Lower leg skin (tissue), 3 donors: ENCODE measurements at regions not wholly inside any gene's neighbourhood (a gene's known extent, or its start where the extent isn't known, plus 50 kb on each side); places are given as distances from the start of the nearest gene placed in this dataset.

ENCODE experiments used
- POLR2A ChIP-seq, 2 donors: fragments of 450-650 bp; IDR thresholded peaks; one replicate each; pipeline ENCODE4 v1.6.1; 2016 to 2017; ENCODE audit warnings: antibody characterized with exemption in 2 of 2, mild to moderate bottlenecking in 1 of 2, moderate library complexity in 1 of 2
- TF ChIP-seq, protein P1 (sequence below), 3 donors: fragments of 450-650 bp; IDR thresholded peaks; one replicate each; pipeline ENCODE4 v1.5.1; 2016; ENCODE audit warnings: antibody characterized with exemption in 3 of 3, mild to moderate bottlenecking in 3 of 3, moderate library complexity in 2 of 3

- TF ChIP-seq POLR2A (IDR thresholded peaks at IDR 0.05) = no peak
- TF ChIP-seq, protein P1, sequence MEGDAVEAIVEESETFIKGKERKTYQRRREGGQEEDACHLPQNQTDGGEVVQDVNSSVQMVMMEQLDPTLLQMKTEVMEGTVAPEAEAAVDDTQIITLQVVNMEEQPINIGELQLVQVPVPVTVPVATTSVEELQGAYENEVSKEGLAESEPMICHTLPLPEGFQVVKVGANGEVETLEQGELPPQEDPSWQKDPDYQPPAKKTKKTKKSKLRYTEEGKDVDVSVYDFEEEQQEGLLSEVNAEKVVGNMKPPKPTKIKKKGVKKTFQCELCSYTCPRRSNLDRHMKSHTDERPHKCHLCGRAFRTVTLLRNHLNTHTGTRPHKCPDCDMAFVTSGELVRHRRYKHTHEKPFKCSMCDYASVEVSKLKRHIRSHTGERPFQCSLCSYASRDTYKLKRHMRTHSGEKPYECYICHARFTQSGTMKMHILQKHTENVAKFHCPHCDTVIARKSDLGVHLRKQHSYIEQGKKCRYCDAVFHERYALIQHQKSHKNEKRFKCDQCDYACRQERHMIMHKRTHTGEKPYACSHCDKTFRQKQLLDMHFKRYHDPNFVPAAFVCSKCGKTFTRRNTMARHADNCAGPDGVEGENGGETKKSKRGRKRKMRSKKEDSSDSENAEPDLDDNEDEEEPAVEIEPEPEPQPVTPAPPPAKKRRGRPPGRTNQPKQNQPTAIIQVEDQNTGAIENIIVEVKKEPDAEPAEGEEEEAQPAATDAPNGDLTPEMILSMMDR (IDR thresholded peaks at IDR 0.05) = no peak
Observed at GRCh38 chr7:17075601-17076255, 193.9 kb upstream of the AGR3 start.
